Stimulated activated CD8-positive, alpha-beta memory T cell treated with anti-CD3 and anti-CD28 coated beads, Interleukin-15, amount 100 ng/mL, for 1 hour (primary cell): ENCODE measurements at regions not wholly inside any gene's neighbourhood (a gene's known extent, or its start where the extent isn't known, plus 50 kb on each side); places are given as distances from the start of the nearest gene placed in this dataset.

ENCODE experiments used
- DNase-seq: peaks from one replicate; pipeline ENCODE4 v3.0.0-alpha.2; 2020; ENCODE audit warnings: low read depth

DNA sequence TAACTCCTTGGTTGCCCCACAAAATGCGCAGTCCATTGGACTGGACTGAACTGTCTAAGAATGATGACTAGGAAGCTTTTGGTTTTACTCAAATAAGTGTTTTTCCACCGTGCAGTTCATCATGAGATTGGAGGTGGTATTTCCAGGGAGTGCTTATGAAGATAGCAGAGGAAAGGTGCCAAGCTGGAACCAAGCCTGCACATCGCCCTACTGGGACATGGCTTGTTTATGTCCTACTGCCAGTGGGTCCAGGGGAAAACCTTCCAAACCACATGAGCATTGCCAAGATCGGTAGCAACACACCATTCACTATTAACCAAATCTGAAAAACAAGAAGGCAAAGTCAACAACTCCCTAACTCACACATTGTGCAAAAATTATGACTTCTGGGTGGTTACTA lies 54.7 kb upstream of the DSCAM start:
- DNase-seq: no peak

DNA sequence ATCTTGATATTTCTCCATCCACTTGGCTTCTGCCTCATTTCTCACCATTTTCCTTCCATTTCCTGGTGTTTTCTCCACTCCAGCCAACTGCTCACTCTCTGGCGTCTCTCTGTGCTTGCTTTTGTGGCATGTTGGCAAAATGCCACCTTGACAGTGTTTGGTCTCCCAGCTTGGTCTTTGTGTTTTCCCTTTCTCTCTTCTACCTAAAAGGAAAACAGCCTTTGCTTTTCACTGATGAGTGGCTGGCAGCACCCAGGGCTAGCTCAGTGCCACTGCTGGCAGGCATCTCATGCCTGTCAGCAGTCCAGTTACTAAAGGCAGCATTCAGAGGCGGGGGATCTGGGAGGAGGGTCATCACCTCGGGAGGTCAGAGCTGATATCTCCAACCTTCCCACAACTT lies 55.3 kb upstream of the DSCAM start:
- DNase-seq: no peak

DNA sequence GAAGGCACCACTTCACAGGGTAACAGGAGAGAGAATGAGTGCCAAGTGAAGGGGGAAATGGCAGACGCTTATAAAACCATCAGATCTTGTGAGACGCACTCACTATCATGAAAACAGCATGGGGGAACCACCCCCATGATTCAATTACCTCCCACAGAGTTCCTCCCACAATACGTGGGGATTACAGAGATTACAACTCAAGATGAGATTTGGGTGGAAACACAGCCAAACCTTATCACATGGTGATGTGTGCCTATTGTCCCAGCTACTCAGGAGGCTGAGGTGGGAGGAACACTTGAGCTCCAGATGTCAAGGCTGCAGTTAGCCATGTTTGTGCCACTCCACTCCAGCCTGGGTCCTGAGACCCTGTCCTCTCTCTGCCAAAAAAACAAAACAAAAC lies 56.0 kb upstream of the DSCAM start:
- no peak for DNase-seq

DNA sequence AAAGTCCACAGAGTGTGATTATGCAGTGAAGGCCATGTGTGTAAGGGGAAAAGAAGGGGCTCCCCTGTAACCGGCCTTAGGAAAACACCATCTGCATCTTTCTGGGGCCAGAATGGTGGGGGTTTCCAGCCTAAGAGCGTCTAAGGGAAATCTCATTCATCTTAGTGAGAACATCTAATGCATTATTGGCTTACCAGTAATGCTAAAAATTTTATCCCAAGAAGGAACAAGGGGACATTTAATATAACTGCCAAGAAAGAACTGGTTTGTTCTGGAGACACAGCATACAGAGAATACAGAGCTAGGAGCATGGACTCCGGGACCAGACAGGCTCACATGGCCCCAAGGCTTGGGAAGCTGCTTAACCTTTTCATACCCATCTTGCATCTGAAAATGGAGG lies 58.3 kb upstream of the DSCAM start:
- DNase-seq: no peak

DNA sequence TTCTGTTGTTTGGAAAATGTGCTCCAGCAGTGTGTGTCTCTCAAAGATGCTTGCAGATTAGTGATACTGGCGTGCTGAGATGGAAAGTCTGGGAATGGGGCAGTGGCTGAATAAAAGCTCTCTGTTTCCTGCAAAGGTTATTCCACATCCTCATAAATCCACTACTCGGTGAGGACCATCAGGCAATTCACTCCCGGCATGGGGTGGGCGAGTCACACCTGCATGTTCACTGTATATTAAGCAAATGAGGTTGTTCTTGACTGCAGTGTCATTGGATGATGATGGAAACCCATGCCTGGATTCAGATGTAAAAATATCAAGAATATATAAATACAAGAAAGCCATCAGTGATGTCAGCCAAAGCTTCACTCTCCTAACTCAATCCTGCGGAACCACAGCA lies 65.4 kb upstream of the DSCAM start:
- DNase-seq: no peak

DNA sequence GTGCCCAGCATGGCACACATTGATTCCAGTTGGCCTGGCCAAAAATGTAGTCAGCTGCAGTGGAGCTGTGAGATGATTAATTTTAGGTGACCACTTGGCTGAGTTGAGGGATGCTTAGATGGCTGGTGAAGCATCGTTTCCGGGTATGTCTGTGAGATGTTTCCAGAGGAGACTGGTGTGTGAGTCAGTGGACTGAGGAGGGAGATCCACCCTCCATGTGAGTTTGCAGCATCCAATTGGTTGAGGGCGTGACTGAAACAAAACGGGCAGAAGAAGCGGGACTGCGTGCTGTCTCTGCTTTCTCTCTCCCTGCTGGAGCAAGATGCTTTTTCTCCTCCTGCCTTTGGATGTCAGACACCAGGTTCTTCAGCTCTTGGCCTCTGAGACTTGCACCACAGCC lies 68.2 kb upstream of the DSCAM start:
- DNase-seq: no peak

DNA sequence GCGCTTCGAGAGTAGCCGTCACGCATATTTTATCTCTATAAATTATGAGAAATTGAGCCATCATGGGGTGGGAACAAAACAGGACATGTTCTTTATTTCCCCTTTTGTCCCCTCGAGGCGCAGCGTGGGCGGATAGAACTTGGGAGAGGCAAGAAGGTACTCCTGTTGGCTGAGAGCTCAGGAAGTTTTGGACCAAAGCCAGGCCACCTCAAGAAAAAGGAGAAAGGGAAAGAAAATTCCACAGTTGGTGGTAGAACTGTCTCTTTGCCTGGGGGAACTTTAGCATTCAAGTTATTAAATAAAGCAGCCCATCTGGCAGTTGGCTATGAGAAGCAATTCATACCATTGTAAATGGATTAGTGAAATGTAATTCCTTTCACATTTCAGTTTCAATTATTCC lies 76.4 kb upstream of the DSCAM start:
- no peak for DNase-seq

DNA sequence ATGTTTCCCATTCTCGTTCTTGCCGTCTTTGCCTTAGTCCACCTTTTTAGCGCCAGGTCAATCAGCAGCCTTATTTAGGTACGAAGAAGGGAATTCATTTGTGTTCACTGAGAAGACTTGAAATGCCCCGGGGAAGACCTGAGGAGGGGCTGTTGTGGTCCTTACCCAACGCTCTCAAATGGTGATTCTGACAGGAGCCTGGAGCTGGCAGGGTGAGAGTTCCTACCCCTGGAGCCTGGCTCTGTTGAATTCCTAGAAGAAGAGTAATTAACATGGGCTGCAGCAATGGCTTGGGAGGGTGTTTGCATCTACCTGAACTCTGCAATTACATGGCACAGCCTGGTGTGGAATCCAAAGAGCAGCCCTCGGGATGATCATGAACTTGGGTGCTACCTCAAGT lies 76.9 kb upstream of the DSCAM start:
- DNase-seq: no peak

DNA sequence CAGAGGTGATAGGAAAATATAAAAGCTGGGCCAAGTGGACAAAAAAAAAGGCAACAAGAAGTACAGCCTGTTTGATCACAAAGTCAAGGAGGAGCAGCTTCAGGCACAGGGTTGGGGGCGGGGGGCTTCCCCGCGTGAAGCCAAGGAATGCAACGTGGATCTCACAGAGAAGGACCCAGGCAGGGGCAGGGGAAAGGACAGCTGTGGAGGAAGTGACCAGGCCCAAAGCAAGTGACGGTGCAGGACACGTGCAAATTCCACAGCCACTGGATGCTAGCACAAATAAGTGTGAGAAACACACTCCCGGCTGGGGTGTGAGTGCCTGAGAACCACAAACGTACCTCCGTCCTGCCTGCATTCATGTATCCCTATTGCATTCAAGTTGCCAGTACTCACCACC lies 77.7 kb upstream of the DSCAM start:
- DNase-seq: no peak

DNA sequence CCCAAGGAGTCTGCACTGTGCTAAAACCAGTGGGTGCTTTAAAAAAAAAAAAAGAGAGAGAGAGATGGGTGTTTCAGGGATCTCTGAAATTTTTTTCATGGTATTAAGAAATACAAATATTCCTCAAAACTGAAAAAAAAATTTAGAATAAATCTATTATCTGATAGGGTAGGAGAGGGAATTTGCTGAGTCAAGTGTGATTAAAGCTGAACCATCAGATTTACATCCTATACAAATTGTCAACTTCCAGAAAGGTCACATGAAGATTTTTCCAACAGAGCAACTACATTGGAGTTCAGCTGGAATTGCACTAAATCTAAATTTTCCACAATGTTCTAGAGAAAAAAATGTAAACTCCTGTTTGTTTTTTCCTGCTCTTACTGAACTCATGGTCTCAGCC lies 79.3 kb upstream of the DSCAM start:
- DNase-seq: no peak

DNA sequence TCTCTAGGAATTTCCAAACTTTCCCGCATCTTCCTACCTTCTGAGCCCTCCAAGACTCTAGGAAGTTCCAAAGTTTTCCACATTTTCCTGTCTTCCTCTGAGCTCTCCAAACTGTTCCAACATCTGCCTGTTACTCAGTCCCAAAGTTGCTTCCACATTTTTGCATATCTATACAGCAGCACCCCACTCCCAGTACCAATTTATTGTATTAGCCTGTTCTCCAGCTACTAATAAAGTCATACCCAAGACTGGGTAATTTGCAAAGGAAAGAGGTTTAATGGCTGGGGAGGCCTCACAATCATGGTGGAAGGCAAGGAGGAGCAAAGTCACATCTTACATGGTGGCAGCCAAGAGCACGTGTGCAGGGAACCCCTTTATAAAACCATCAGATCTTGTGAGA lies 82.9 kb upstream of the DSCAM start:
- DNase-seq: no peak

DNA sequence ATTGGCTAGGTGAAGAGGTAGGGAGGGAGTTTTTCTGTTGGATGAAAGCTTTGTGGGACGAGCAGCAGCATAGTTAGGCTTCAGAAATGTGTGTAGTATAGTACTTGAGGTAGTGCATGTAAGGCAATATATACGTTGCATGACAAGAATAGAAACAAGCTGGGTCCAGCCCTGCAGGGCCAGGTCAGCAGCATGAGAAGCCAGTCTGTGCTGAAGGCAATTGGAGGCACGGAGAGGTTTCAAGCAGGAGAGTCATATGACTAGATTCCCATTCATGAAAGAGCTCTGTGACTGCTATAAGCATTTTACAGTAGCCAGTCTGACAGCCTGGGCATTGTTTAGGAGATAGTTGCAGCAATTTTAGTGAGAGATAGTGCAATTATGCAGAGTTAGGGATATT lies 84.2 kb upstream of the DSCAM start:
- DNase-seq: no peak

DNA sequence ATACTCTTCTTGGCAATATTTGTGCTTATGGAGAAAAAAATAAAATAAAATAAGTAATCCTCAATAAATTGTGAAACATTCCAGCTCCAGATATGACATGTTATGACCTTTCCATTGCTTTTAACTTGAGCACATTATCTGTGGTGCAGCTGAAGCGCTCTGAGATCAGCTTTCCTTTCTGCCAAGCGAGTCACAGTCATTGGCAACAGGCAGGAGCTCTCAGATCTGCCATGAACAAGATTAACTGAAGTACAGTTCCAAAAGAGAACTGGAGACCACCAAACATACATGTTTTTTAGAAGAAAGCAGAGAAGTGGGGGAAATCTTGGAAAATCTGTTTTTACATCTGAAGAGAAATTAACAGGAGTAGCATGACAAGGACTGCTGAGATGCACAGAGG lies 89.2 kb upstream of the DSCAM start:
- DNase-seq: no peak

DNA sequence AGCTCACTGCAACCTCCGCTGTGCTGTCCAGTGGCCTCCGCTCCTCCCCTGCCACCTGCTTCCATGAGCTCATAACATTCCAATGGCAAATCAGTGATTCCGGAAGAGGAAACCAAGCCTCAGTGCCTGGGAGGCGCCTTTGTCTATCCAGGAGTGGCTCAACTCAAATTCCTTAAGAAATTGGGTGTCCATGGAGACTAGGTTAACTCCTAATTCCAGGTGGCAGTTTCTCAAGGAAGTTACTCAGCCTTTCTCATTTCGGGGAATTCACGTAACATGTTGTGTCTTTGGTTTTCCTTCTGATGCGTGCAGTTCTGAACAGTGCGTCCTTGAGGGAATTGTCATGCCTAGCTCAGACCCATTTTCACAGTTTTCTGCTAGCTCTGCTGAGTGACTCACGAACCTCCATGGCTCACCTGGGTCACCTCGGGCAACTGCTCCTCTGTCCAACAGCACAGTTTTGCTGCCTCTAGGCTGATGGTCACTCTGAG lies 89.9 kb upstream of the DSCAM start:
- DNase-seq: no peak

DNA sequence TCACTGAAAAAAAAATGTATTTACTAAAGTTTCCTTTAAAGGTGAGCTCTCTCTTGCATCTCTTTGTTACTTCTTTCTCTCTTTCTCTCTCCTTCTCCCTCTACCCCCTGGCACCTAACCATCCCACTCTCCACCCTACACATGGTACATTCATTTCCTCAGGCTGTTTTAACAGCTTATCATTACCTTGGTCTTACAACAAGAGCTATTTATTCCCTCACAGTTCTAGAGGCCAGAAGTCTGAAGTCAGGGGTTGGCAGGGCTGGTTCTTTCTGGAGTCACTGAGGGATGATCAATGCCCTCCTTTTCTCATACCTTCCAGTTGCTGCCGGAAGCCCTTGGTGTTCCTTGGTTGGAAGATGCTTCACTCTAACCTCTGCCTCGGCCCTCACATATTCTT lies 91.1 kb upstream of the DSCAM start:
- no peak for DNase-seq

DNA sequence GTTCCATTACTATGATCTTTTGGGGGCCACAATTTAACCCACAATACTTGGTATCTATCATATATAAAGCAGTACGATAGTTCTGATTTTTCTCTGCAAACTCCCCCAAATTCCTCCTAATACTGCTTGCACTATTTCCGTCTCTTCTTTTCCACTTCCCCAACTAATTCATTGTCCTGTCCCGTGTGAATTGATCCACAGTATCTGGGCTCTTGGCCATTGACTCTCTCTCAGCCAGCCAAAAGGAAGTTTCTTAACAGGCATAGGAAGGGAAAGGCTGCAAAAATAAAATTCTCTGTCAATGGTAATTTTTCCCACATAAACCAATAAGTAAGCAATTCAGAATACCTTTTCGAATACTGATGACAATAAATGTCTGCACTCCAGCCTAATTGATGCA lies 91.7 kb upstream of the DSCAM start:
- no peak for DNase-seq

DNA sequence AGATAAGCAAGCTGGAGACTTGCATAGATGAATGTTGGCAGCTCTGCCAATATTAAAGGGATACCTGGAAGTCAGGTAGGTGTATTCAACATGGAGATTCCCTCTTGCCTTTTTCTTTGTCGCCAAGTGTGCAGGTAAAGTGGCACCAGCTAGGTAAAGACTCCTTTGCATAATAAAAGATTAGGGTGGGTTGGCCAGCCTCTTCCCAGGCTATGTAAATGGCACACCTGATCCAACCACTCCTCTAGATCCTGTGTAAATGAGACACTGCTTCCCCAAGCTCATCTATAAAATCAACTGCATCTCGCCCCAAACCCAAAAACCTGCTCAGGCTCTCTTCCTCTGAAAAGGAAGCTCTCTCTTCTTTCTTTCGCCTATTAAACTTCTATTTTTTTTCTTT lies 100.8 kb upstream of the DSCAM start:
- no peak for DNase-seq

DNA sequence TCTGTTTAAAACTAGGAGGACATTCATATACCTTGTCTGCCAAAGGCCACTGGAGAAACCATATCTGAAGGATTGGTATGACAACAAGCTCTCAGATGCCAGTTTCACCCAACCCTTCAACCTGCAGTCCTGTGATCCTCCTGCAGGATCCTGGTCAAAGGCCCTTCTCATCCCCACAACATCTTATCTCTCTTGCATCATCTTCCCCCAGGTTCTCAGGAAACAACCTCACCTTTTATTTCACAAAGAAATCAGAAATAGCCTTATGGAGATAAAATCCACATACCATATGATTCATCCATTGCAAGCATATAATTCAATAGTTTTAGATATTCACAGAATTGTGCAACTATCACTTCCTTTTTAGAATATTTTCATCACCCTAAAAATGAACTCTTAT lies 104.0 kb upstream of the DSCAM start:
- DNase-seq: no peak

DNA sequence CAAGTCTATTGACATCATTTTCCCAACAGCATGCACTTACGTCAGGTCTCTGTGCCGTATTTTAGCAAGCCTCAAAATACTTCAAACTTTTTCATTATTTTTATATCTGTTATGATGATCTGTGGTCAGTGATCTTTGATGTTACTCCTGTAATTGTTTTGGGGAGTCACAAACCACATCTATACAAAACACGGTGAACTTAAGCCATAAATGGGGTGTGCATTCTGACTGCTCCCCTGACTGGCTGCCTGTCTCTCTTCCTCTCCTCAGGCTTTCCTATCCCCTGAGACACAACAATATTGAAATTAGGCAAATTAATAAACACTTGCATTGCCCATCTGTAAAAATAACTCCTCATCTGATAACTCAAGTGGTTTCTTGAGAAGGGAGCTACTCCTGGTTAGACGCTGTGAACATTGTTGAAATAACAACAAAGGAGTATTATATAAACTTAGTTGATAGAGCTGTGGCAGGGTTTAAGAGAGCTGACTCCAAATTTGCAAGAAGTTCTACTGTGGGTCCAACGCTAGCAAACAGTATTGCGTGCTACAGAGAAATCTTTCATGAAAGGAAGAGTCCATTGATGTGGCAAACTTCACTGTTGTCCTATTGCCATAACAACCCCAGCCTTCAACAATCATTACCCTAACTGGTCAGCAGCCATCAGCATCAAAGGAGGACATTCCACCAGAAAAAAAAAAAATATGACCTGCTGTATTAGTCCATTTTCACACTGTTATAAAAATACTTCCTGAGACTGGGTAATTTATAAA lies 105.8 kb upstream of the DSCAM start:
- DNase-seq: no peak

DNA sequence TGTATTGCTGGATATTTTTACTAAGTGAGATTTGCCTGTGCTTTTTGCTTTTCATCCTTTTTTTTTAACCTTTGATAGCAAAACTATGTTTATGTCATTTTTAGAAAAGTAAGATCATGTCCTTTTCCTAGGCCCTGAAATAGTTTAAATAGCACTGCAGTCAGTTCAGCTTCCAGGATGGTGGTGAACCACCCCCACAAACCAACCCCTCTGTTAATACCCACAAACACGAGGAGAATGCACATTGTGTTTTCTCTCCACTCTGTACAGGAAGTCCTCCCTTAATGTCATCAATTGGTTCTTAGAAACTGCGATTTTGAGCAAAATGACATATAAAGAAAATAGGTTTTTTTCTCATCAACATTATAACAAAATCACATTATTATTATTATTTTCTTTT lies 117.7 kb upstream of the DSCAM start:
- DNase-seq: no peak

DNA sequence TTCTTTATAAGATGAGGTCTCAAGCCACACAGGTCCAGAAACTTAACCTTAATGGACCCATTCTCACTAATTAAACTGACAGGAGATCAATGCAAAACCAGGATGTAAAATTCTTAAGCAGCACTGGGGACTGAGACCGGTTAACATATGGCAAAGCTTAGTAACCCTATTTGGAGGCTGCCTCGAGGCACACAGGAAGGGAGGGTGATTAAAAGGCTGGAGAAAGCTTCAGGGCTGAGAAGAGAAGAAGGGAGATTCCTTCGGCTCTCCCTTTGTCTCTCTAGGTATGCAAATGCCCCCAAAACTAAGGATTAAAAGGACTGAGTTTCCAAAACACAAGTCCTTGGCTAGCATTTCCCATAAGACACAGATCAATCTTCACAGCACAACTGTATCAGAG lies 120.8 kb upstream of the DSCAM start:
- no peak for DNase-seq

DNA sequence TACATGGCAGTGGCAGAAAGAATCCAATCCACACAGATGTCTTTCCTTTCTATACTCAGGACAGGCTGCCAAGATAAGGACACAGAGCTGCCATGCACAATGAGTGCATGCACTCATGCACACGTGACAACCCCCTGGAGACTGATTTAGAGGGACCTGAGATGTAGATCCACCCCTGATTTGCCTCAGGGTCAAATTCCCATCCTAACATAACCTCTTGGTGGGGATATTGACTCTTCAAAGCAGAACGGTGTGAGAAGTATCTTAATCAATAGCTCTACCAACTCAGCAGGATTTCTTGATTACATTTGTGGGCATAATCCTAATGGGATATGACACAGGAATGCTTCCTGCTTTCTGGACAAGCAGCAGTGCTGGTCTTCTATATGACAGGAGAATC lies 125.2 kb upstream of the DSCAM start:
- DNase-seq: no peak

DNA sequence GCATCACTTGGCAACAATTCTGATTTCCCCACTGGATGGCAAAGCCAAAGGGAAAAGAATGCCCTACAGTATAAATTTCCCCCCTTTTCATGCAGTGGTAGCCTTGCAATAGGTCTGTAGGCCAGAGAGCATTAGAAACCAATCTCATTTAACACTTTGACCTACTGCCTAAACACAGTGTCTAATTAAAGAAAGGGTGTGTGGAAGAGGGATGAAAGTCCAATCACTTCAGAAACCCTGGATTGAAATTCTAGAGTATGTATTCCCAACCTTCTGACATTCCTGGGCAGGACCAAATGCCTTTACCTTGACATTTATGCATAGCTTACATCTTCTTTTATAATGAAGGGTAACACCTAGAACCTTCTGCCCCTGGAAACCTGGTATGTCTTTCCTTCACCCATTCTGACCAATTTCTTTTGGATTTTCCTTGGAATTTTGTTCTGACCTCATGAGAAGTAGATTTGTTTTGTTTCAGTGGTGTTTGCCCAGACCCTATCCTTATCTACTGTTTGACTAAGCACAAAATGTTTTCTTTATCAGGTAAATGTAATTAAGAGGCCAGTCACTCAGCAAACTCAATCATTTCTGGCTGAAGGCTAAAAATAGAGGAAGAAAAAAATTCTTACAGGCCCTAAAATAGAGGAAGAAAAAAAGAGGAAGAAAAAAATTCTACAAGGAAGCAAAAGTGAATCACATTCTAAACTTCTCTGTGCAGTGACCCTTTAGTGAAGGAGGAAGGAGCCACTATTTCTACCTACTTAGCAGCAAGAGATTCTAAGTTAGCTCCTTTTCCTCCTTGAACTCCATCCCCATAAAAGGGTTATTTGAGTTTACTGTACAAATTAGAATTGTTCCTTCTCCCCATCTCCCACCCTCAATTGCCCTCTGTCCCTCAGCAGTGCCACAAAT lies 129.5 kb upstream of the DSCAM start:
- no peak for DNase-seq

DNA sequence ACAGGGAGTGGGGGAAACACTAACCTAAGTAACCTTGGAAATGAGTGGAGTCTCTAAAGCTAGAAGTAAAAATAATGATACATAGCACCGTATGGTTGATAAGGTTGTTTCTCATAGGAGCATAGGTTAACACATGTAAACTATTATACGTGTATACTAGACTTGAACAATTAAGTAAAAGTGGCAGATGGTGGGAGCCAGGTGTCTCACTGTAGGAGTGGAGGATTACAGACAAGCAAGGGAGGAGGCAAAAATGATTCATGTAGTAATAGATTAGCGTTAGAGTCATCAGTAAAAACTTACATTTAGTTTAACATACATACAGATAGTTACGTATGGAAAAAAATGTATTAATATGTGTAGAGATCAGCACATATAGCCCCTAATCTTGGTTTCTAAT lies 138.4 kb upstream of the DSCAM start:
- DNase-seq: no peak
